H1 (cell line): ENCODE measurements at regions not wholly inside any gene's neighbourhood (a gene's known extent, or its start where the extent isn't known, plus 50 kb on each side); places are given as distances from the start of the nearest gene placed in this dataset.

Source experiments
- CTCF ChIA-PET: fragments of 300-600 bp; sonication (Branson Sonifier 250); formaldehyde crosslinking; loops from one replicate; lab custom pipeline; 2021; ENCODE audit not compliant: partially characterized antibody; lab: Charles Lee
- POLR2A ChIA-PET: fragments of 300-600 bp; sonication (Branson Sonifier 250); formaldehyde crosslinking; loops from one replicate; lab custom pipeline; 2021; ENCODE audit warnings: inconsistent platforms; ENCODE audit not compliant: partially characterized antibody; lab: Charles Lee
- DNase-seq, 2 experiments: peaks; one replicate each; pipeline versions ENCODE4 v3.0.0 to v3.0.0-alpha.2; 2010 to 2022; ENCODE audit warnings: low spot score in 2 of 2, low read depth in 1 of 2, mixed read lengths in 1 of 2
- FAIRE-seq: peaks from 2 replicates; lab custom pipeline; 2011; peaks lifted over from hg19 to GRCh38; lab: Jason Lieb, UNC
- H2AFZ ChIP-seq: 2 replicates; pipeline ENCODE4 v1.8.1; 2012; ENCODE audit warnings: low read length, inconsistent platforms
- H2AK5ac ChIP-seq: 2 replicates; pipeline ENCODE4 v1.6.1; 2013; ENCODE audit warnings: low read depth, low read length
- H2BK120ac ChIP-seq: replicated peaks from 2 replicates; pipeline ENCODE3; 2013; ENCODE audit warnings: low read depth, low read length, inconsistent platforms
- H2BK12ac ChIP-seq: 2 replicates; pipeline ENCODE4 v1.6.1; 2013; ENCODE audit warnings: low read depth, low read length
- H2BK15ac ChIP-seq: 2 replicates; pipeline ENCODE4 v1.6.1; 2013; ENCODE audit warnings: low read length
- H2BK20ac ChIP-seq: 2 replicates; pipeline ENCODE4 v1.6.1; 2013; ENCODE audit warnings: low read length
- H2BK5ac ChIP-seq: 2 replicates; pipeline ENCODE4 v1.6.1; 2013; ENCODE audit warnings: low read depth, low read length
- H3K14ac ChIP-seq: 2 replicates; pipeline ENCODE4 v1.6.1; 2013; ENCODE audit warnings: inconsistent platforms; ENCODE audit not compliant: insufficient read length
- H3K18ac ChIP-seq: 2 replicates; pipeline ENCODE4 v1.6.1; 2013; ENCODE audit warnings: low read length; ENCODE audit errors: extremely low read depth
- H3K23ac ChIP-seq: 2 replicates; pipeline ENCODE4 v1.6.1; 2013; ENCODE audit warnings: inconsistent platforms; ENCODE audit not compliant: insufficient read length
- H3K23me2 ChIP-seq: 2 replicates; pipeline ENCODE4 v1.6.1; 2013; ENCODE audit warnings: low read depth, low read length
- H3K27ac ChIP-seq: 2 replicates; pipeline ENCODE4 v1.6.1; 2011; ENCODE audit warnings: low read depth, low read length, inconsistent platforms
- H3K27me3 ChIP-seq, 4 experiments: replicated peaks in 1 of 4; 1 replicate in 1 of 4; 2 replicates in 3 of 4; pipeline versions ENCODE4 v1.6.1 to v1.8.1; 2011 to 2013; ENCODE audit warnings: low read length in 3 of 4, mild to moderate bottlenecking in 3 of 4, inconsistent platforms in 2 of 4, mixed read lengths in 2 of 4, moderate library complexity in 1 of 4; ENCODE audit not compliant: control insufficient read depth in 3 of 4, insufficient read depth in 3 of 4; ENCODE audit errors: extremely low read depth in 1 of 4
- H3K36me3 ChIP-seq, 4 experiments: 2 replicates each; pipeline versions ENCODE4 v1.6.1 to v1.8.1; 2011 to 2013; ENCODE audit warnings: mild to moderate bottlenecking in 4 of 4, low read length in 3 of 4, moderate library complexity in 2 of 4, control low read depth in 1 of 4, inconsistent platforms in 1 of 4; ENCODE audit not compliant: insufficient read depth in 4 of 4, control insufficient read depth in 2 of 4
- H3K4ac ChIP-seq: replicated peaks from 2 replicates; pipeline ENCODE3; 2013; ENCODE audit warnings: low read length, low read depth, mixed read lengths, inconsistent platforms; ENCODE audit not compliant: insufficient read length
- H3K4me1 ChIP-seq, 4 experiments: replicated peaks in 1 of 4; 1 replicate in 1 of 4; 2 replicates in 3 of 4; pipeline versions ENCODE4 v1.6.1 to v1.8.1; 2011 to 2013; ENCODE audit warnings: low read length in 3 of 4, inconsistent platforms in 2 of 4, mixed read lengths in 1 of 4; ENCODE audit not compliant: insufficient read depth in 4 of 4, control insufficient read depth in 3 of 4
- H3K4me2 ChIP-seq, 2 experiments: 2 replicates each; pipeline versions ENCODE4 v1.6.1 to v1.8.1; 2011 to 2013; ENCODE audit warnings: low read depth in 2 of 2, low read length in 2 of 2, control low read depth in 1 of 2, inconsistent platforms in 1 of 2, mild to moderate bottlenecking in 1 of 2; ENCODE audit not compliant: insufficient read depth in 1 of 2
- H3K4me3 ChIP-seq, 4 experiments: fragments of 200-600, 300-600 bp in 1 of 4; sonication (generic), shearing (Covaris generic), sonication (Bioruptor Twin) in 1 of 4; 2 replicates each; pipeline versions ENCODE4 v1.5.1 to v1.8.1; 2011 to 2016; ENCODE audit warnings: low read length in 4 of 4, low read depth in 3 of 4, control low read depth in 2 of 4, inconsistent platforms in 2 of 4, mild to moderate bottlenecking in 2 of 4, mixed read lengths in 1 of 4, moderate library complexity in 1 of 4; ENCODE audit not compliant: insufficient read depth in 2 of 4; ENCODE audit errors: extremely low read depth in 1 of 4
- H3K56ac ChIP-seq: replicated peaks from 2 replicates; pipeline ENCODE3; 2013; ENCODE audit warnings: low read depth, mild to moderate bottlenecking, mixed read lengths, low read length, inconsistent platforms; ENCODE audit not compliant: insufficient read length
- H3K79me1 ChIP-seq: 2 replicates; pipeline ENCODE4 v1.6.1; 2013; ENCODE audit warnings: low read depth, low read length, control low read depth
- H3K79me2 ChIP-seq, 2 experiments: 2 replicates each; pipeline versions ENCODE4 v1.6.1 to v1.8.1; 2012 to 2013; ENCODE audit warnings: low read length in 2 of 2, mild to moderate bottlenecking in 2 of 2, inconsistent platforms in 1 of 2; ENCODE audit not compliant: insufficient read depth in 2 of 2, control insufficient read depth in 1 of 2
- H3K9ac ChIP-seq, 4 experiments: replicated peaks in 1 of 4; 1 replicate in 1 of 4; 2 replicates in 3 of 4; pipeline versions ENCODE4 v1.6.1 to v1.8.1; 2011 to 2013; ENCODE audit warnings: low read depth in 3 of 4, low read length in 3 of 4, control low read depth in 2 of 4, mild to moderate bottlenecking in 2 of 4, moderate library complexity in 2 of 4, inconsistent platforms in 1 of 4; ENCODE audit errors: extremely low read depth in 1 of 4
- H3K9me3 ChIP-seq, 2 experiments: 2 replicates each; pipeline versions ENCODE4 v1.6.1 to v1.8.1; 2012 to 2013; ENCODE audit warnings: mild to moderate bottlenecking in 2 of 2, moderate library complexity in 2 of 2, control low read depth in 1 of 2, inconsistent platforms in 1 of 2, low read depth in 1 of 2, low read length in 1 of 2, mixed read lengths in 1 of 2; ENCODE audit not compliant: insufficient read depth in 2 of 2
- H4K20me1 ChIP-seq, 2 experiments: replicated peaks in 1 of 2; 2 replicates each; pipeline versions ENCODE3 to v1.8.1; 2011 to 2013; ENCODE audit warnings: inconsistent platforms in 2 of 2, low read length in 2 of 2, mild to moderate bottlenecking in 1 of 2; ENCODE audit not compliant: insufficient read depth in 2 of 2, control insufficient read depth in 1 of 2
- H4K5ac ChIP-seq: 2 replicates; pipeline ENCODE4 v1.6.1; 2013; ENCODE audit warnings: low read length, low read depth, mixed read lengths, inconsistent platforms; ENCODE audit not compliant: insufficient read length
- H4K8ac ChIP-seq: 2 replicates; pipeline ENCODE4 v1.8.0; 2013; ENCODE audit warnings: mild to moderate bottlenecking, moderate library complexity, low read length, inconsistent platforms; ENCODE audit not compliant: insufficient read depth; ENCODE audit errors: extremely low read depth
- H4K91ac ChIP-seq: replicated peaks from 2 replicates; pipeline ENCODE3; 2013; ENCODE audit warnings: low read length, mixed read lengths, inconsistent platforms; ENCODE audit not compliant: insufficient read length
- ATF2 ChIP-seq: IDR thresholded peaks from 2 replicates; pipeline ENCODE4 v1.6.1; 2012; ENCODE audit warnings: low read length, inconsistent platforms
- BACH1 ChIP-seq: IDR thresholded peaks from 2 replicates; pipeline ENCODE4 v1.6.1; 2012; ENCODE audit warnings: low read length, improper control_type of control experiment
- CEBPB ChIP-seq: IDR thresholded peaks from 2 replicates; pipeline ENCODE4 v1.6.1; 2012; ENCODE audit warnings: low read depth, low read length
- CHD1 ChIP-seq: IDR thresholded peaks from 2 replicates; pipeline ENCODE4 v1.6.1; 2012; ENCODE audit warnings: low read depth, low read length, improper control_type of control experiment
- HDAC6 ChIP-seq: IDR thresholded peaks from one replicate; pipeline ENCODE4 v1.7.1; 2012; ENCODE audit warnings: low read depth, mild to moderate bottlenecking, inconsistent platforms, low read length, moderate library complexity
- MAX ChIP-seq: IDR thresholded peaks from 2 replicates; pipeline ENCODE4 v1.6.1; 2012; ENCODE audit warnings: inconsistent platforms
- SP4 ChIP-seq: IDR thresholded peaks from 2 replicates; pipeline ENCODE4 v1.6.1; 2012; ENCODE audit warnings: low read length, inconsistent platforms
- TCF12 ChIP-seq: IDR thresholded peaks from 2 replicates; pipeline ENCODE4 v1.6.1; 2011; ENCODE audit warnings: low read depth, mild to moderate bottlenecking, low read length
- YY1 ChIP-seq: IDR thresholded peaks from 2 replicates; pipeline ENCODE4 v1.6.1; 2011; ENCODE audit warnings: low read depth, mild to moderate bottlenecking, low read length
- WGBS, 2 experiments: shearing (Covaris generic) in 1 of 2; methylation state at CpG; one replicate each; pipeline versions ENCODE4 v1.1.6 to v1.1.7; 2013 to 2015; ENCODE audit warnings: low lambda C conversion rate in 2 of 2, mixed read lengths in 2 of 2, inconsistent platforms in 1 of 2, low coverage in 1 of 2, missing lambda C conversion rate in 1 of 2; ENCODE audit not compliant: insufficient replicate concordance in 2 of 2, insufficient coverage in 1 of 2, insufficient read length in 1 of 2; ENCODE audit errors: extremely low coverage in 1 of 2, missing lambda C conversion rate in 1 of 2; 5-methylcytosine and 5-hydroxymethylcytosine counted together

- no peaks in the 10 kb centered on the region for H3K36me3 ChIP-seq
- no peak overlapping the region for H4K8ac ChIP-seq
- no peak overlapping the region for H3K4ac ChIP-seq
- no peaks in the 10 kb centered on the region for H3K79me1 ChIP-seq
- no peak overlapping the region for H3K56ac ChIP-seq
- H2AFZ ChIP-seq = no peak overlapping the region
- H4K20me1 ChIP-seq = no peaks in the 10 kb centered on the region
- H3K27me3 ChIP-seq = no peaks in the 10 kb centered on the region
- DNase-seq = no peak
- H3K9me3 ChIP-seq = no peaks in the 10 kb centered on the region
- 100% methylated on average over 1 of the region's 1 CpG; no CpG with 5 or more reads in 1 of the 2 experiments for WGBS, 2 experiments
- no peak overlapping the region for H3K4me3 ChIP-seq
- H3K4me2 ChIP-seq = no peak overlapping the region
- H4K5ac ChIP-seq = no peak overlapping the region
- H2BK20ac ChIP-seq = no peak overlapping the region
- no peaks in the 10 kb centered on the region for H3K4me1 ChIP-seq
- no peak overlapping the region for H2BK15ac ChIP-seq
- H3K18ac ChIP-seq = no peak overlapping the region
- H2BK5ac ChIP-seq = no peak overlapping the region
- H2BK120ac ChIP-seq = no peak overlapping the region
- no peak overlapping the region for H3K27ac ChIP-seq
- no peak overlapping the region for H2AK5ac ChIP-seq
- no peak overlapping the region for H3K23ac ChIP-seq
- H4K91ac ChIP-seq = no peak overlapping the region
- H3K23me2 ChIP-seq = no peaks in the 10 kb centered on the region
- no peaks in the 10 kb centered on the region for H3K79me2 ChIP-seq
- FAIRE-seq = no peak
- no peak overlapping the region for H3K14ac ChIP-seq
- TF ChIP-seq ATF2 = no peak
- TF ChIP-seq CEBPB = no peak
- no peak for TF ChIP-seq TCF12
- no peak for TF ChIP-seq SP4
- no peak for TF ChIP-seq YY1
- TF ChIP-seq BACH1 = no peak
- no peak for TF ChIP-seq HDAC6
- TF ChIP-seq MAX = no peak
- no peak for TF ChIP-seq CHD1
- no peak overlapping the region for H3K9ac ChIP-seq
- no peak overlapping the region for H2BK12ac ChIP-seq
- ChIA-PET POLR2A (no interaction called here), CTCF (interaction anchor here (1.6 kb wide), 1 partner anchor 17 kb away, joined by 4 read pairs; no protein-coding TSS in a partner anchor)
Observed at GRCh38 chr6:163985040-163985439, 570.5 kb downstream of the QKI start.
